ENCODE measurements at regions not wholly inside any gene's neighbourhood (a gene's known extent, or its start where the extent isn't known, plus 50 kb on each side); places are given as distances from the start of the nearest gene placed in this dataset.

GRCh38 chr2:65579506-65580235, 147.3 kb upstream of the SPRED2 start:
- no peak for TF ChIP-seq CTCF (IDR thresholded peaks at IDR 0.05)
- TF ChIP-seq POLR2A (IDR thresholded peaks at IDR 0.05): no peak
